Duodenal mucosa (tissue), 2 donors: ENCODE measurements at regions not wholly inside any gene's neighbourhood (a gene's known extent, or its start where the extent isn't known, plus 50 kb on each side); places are given as distances from the start of the nearest gene placed in this dataset.

Experiments used
- H3K27ac ChIP-seq: one replicate; pipeline ENCODE4 v1.7.0; 2013; ENCODE audit warnings: low read depth, low read length
- H3K27me3 ChIP-seq, 2 donors: one replicate each; pipeline ENCODE4 v1.7.0; 2013; ENCODE audit warnings: low read length in 2 of 2, control low read depth in 1 of 2; ENCODE audit not compliant: insufficient read depth in 2 of 2, control insufficient read depth in 1 of 2
- H3K36me3 ChIP-seq, 2 donors: one replicate each; pipeline ENCODE4 v1.7.0; 2013; ENCODE audit warnings: low read length in 2 of 2, control low read depth in 1 of 2; ENCODE audit not compliant: insufficient read depth in 2 of 2, control insufficient read depth in 1 of 2
- H3K4me1 ChIP-seq, 2 donors: one replicate each; pipeline ENCODE4 v1.7.0; 2013; ENCODE audit warnings: low read length in 2 of 2, control low read depth in 1 of 2; ENCODE audit not compliant: insufficient read depth in 2 of 2, control insufficient read depth in 1 of 2
- H3K4me3 ChIP-seq, 2 donors: one replicate each; pipeline ENCODE4 v1.7.0; 2013; ENCODE audit warnings: low read length in 2 of 2, low read depth in 1 of 2
- H3K9ac ChIP-seq, 2 donors: one replicate each; pipeline ENCODE4 v1.7.0; 2013; ENCODE audit warnings: low read length in 2 of 2, low read depth in 1 of 2
- H3K9me3 ChIP-seq, 2 donors: one replicate each; pipeline ENCODE4 v1.7.0; 2013; ENCODE audit warnings: low read length in 2 of 2, control low read depth in 1 of 2; ENCODE audit not compliant: control insufficient read depth in 1 of 2

- H3K4me3 ChIP-seq: no peak overlapping the region
- no peaks in the 10 kb centered on the region for H3K27me3 ChIP-seq
- peaks cover 6 to 15% of the 10 kb centered on the region in 2 donors for H3K4me1 ChIP-seq
- no peak overlapping the region for H3K9ac ChIP-seq
- H3K27ac ChIP-seq: no peak overlapping the region
- H3K9me3 ChIP-seq: no peaks in the 10 kb centered on the region
- no peaks in the 10 kb centered on the region for H3K36me3 ChIP-seq
These were observed 137.7 kb upstream of the PRNP start for GRCh38 chr20:4548552-4548951.

GRCh38 chr20:4546786-4547185 is 139.5 kb upstream of the PRNP start:
- no peaks in the 10 kb centered on the region for H3K27me3 ChIP-seq
- no peaks in the 10 kb centered on the region for H3K9me3 ChIP-seq
- H3K36me3 ChIP-seq: no peaks in the 10 kb centered on the region
- no peak overlapping the region for H3K27ac ChIP-seq
- no peak overlapping the region for H3K4me3 ChIP-seq
- H3K4me1 ChIP-seq: peaks cover 6 to 15% of the 10 kb centered on the region in 2 donors
- no peak overlapping the region for H3K9ac ChIP-seq

GRCh38 chr20:4546342-4546741 is 139.9 kb upstream of the PRNP start:
- H3K4me3 ChIP-seq: no peak overlapping the region
- no peak overlapping the region for H3K27ac ChIP-seq
- no peaks in the 10 kb centered on the region for H3K36me3 ChIP-seq
- H3K9ac ChIP-seq: no peak overlapping the region
- H3K9me3 ChIP-seq: no peaks in the 10 kb centered on the region
- H3K27me3 ChIP-seq: no peaks in the 10 kb centered on the region
- H3K4me1 ChIP-seq: peaks cover 6 to 15% of the 10 kb centered on the region in 2 donors

- no peak overlapping the region for H3K27ac ChIP-seq
- no peak overlapping the region for H3K4me3 ChIP-seq
- H3K27me3 ChIP-seq: no peaks in the 10 kb centered on the region
- no peak overlapping the region for H3K9ac ChIP-seq
- no peaks in the 10 kb centered on the region for H3K9me3 ChIP-seq
- H3K4me1 ChIP-seq: peaks cover 6 to 15% of the 10 kb centered on the region in 2 donors
- no peaks in the 10 kb centered on the region for H3K36me3 ChIP-seq
These were observed 140.7 kb upstream of the PRNP start for GRCh38 chr20:4545526-4545925.

- no peak overlapping the region for H3K4me3 ChIP-seq
- no peaks in the 10 kb centered on the region for H3K36me3 ChIP-seq
- H3K9ac ChIP-seq: no peak overlapping the region
- H3K27ac ChIP-seq: no peak overlapping the region
- H3K27me3 ChIP-seq: no peaks in the 10 kb centered on the region
- peaks cover 6 to 15% of the 10 kb centered on the region in 2 donors for H3K4me1 ChIP-seq
- H3K9me3 ChIP-seq: no peaks in the 10 kb centered on the region
These were observed 141.5 kb upstream of the PRNP start for GRCh38 chr20:4544765-4545164.

GRCh38 chr20:4542270-4542669 is 144.0 kb upstream of the PRNP start:
- Histone ChIP-seq H3K27ac (no peak overlapping the region), H3K9ac (no peak overlapping the region), H3K9me3 (no peaks in the 10 kb centered on the region), H3K27me3 (no peaks in the 10 kb centered on the region), H3K36me3 (no peaks in the 10 kb centered on the region), H3K4me1 (peaks cover 6 to 14% of the 10 kb centered on the region in 2 donors), H3K4me3 (no peak overlapping the region)

- Histone ChIP-seq H3K9ac (no peak overlapping the region), H3K4me3 (no peak overlapping the region), H3K27me3 (no peaks in the 10 kb centered on the region), H3K36me3 (no peaks in the 10 kb centered on the region), H3K9me3 (no peaks in the 10 kb centered on the region), H3K4me1 (no peaks in the 10 kb centered on the region), H3K27ac (no peak overlapping the region)
These were observed 151.9 kb upstream of the PRNP start for GRCh38 chr20:4534315-4534714.

- Histone ChIP-seq H3K9me3 (no peaks in the 10 kb centered on the region), H3K9ac (no peak overlapping the region), H3K4me1 (no peaks in the 10 kb centered on the region), H3K27ac (no peak overlapping the region), H3K4me3 (no peak overlapping the region), H3K36me3 (no peaks in the 10 kb centered on the region), H3K27me3 (no peaks in the 10 kb centered on the region)
These were observed 152.7 kb upstream of the PRNP start for GRCh38 chr20:4533368-4534133.

- H3K4me3 ChIP-seq: no peak overlapping the region
- no peak overlapping the region for H3K9ac ChIP-seq
- no peaks in the 10 kb centered on the region for H3K9me3 ChIP-seq
- no peaks in the 10 kb centered on the region for H3K4me1 ChIP-seq
- no peak overlapping the region for H3K27ac ChIP-seq
- H3K27me3 ChIP-seq: no peaks in the 10 kb centered on the region
- H3K36me3 ChIP-seq: no peaks in the 10 kb centered on the region
These were observed 153.5 kb upstream of the PRNP start for GRCh38 chr20:4532772-4533171.

- no peak overlapping the region for H3K27ac ChIP-seq
- no peaks in the 10 kb centered on the region for H3K36me3 ChIP-seq
- no peak overlapping the region for H3K4me3 ChIP-seq
- H3K27me3 ChIP-seq: no peaks in the 10 kb centered on the region
- H3K9ac ChIP-seq: no peak overlapping the region
- H3K9me3 ChIP-seq: no peaks in the 10 kb centered on the region
- no peaks in the 10 kb centered on the region for H3K4me1 ChIP-seq
These were observed 161.5 kb upstream of the PRNP start for GRCh38 chr20:4524792-4525191.
